KMS-11 (cell line): ENCODE measurements at regions not wholly inside any gene's neighbourhood (a gene's known extent, or its start where the extent isn't known, plus 50 kb on each side); places are given as distances from the start of the nearest gene placed in this dataset.

Source experiments
- H2AFZ ChIP-seq: fragments of 200-600 bp; sonication (generic); 2 replicates; pipeline ENCODE4 v1.6.1; 2016; ENCODE audit warnings: antibody characterized with exemption, mixed run types, low read depth
- H3K27ac ChIP-seq: fragments of 200-600 bp; sonication (generic); 2 replicates; pipeline ENCODE4 v1.6.1; 2016; ENCODE audit warnings: mild to moderate bottlenecking, mixed run types
- H3K27me3 ChIP-seq: fragments of 200-600 bp; sonication (generic); 2 replicates; pipeline ENCODE4 v1.6.1; 2017; ENCODE audit warnings: mild to moderate bottlenecking, low read depth, mixed run types, moderate library complexity; ENCODE audit not compliant: insufficient read depth
- H3K36me3 ChIP-seq: fragments of 200-600 bp; sonication (generic); 2 replicates; pipeline ENCODE4 v1.6.1; 2017; ENCODE audit warnings: mild to moderate bottlenecking, mixed run types; ENCODE audit not compliant: insufficient read depth
- H3K4me1 ChIP-seq: fragments of 200-600 bp; sonication (generic); 2 replicates; pipeline ENCODE4 v1.6.1; 2016; ENCODE audit warnings: mild to moderate bottlenecking, low read depth, mixed run types; ENCODE audit not compliant: poor library complexity, severe bottlenecking
- H3K4me2 ChIP-seq: fragments of 200-600 bp; sonication (generic); 2 replicates; pipeline ENCODE4 v1.7.0; 2016; ENCODE audit warnings: mild to moderate bottlenecking, mixed run types
- H3K4me3 ChIP-seq: fragments of 200-600 bp; sonication (generic); IDR thresholded peaks from 2 replicates; pipeline ENCODE4 v1.6.1; 2017; ENCODE audit warnings: low read depth, low read length, mixed read lengths; ENCODE audit not compliant: insufficient read depth
- H3K79me2 ChIP-seq: fragments of 200-600 bp; sonication (generic); 2 replicates; pipeline ENCODE4 v1.6.1; 2016; ENCODE audit warnings: low read depth, mixed run types; ENCODE audit not compliant: insufficient read depth
- H3K9ac ChIP-seq: fragments of 200-600 bp; sonication (generic); 2 replicates; pipeline ENCODE4 v1.6.1; 2016; ENCODE audit warnings: mild to moderate bottlenecking, mixed run types
- H4K20me1 ChIP-seq: fragments of 200-600 bp; sonication (generic); 2 replicates; pipeline ENCODE4 v1.6.1; 2016; ENCODE audit warnings: mild to moderate bottlenecking, mixed run types; ENCODE audit not compliant: insufficient read depth
- CTCF ChIP-seq: fragments of 200-600 bp; sonication (generic); conservative IDR thresholded peaks from 2 replicates; pipeline ENCODE4 v1.6.1; 2017; ENCODE audit warnings: low read depth, mild to moderate bottlenecking, antibody characterized with exemption, low read length, moderate library complexity, mixed read lengths

GRCh38 chr3:80676261-80676660 lies 908.5 kb upstream of the ROBO1 start:
- Histone ChIP-seq H3K27ac (no peak overlapping the region), H3K27me3 (no peaks in the 10 kb centered on the region), H3K9ac (no peak overlapping the region), H2AFZ (no peak overlapping the region), H3K4me1 (no peaks in the 10 kb centered on the region), H4K20me1 (no peaks in the 10 kb centered on the region), H3K4me3 (no peak overlapping the region), H3K4me2 (no peak overlapping the region), H3K36me3 (no peaks in the 10 kb centered on the region), H3K79me2 (no peaks in the 10 kb centered on the region)
- TF ChIP-seq CTCF: no peak

GRCh38 chr3:80675790-80676189 lies 908.0 kb upstream of the ROBO1 start:
- H3K4me1 ChIP-seq: no peaks in the 10 kb centered on the region
- TF ChIP-seq CTCF: no peak
- no peaks in the 10 kb centered on the region for H4K20me1 ChIP-seq
- H3K36me3 ChIP-seq: no peaks in the 10 kb centered on the region
- H3K9ac ChIP-seq: no peak overlapping the region
- H3K27ac ChIP-seq: no peak overlapping the region
- H3K4me3 ChIP-seq: no peak overlapping the region
- H2AFZ ChIP-seq: no peak overlapping the region
- H3K4me2 ChIP-seq: no peak overlapping the region
- no peaks in the 10 kb centered on the region for H3K27me3 ChIP-seq
- H3K79me2 ChIP-seq: no peaks in the 10 kb centered on the region

- no peak overlapping the region for H3K27ac ChIP-seq
These were observed 900.9 kb upstream of the ROBO1 start for GRCh38 chr3:80668600-80669294.

GRCh38 chr3:80668100-80668499 lies 900.3 kb upstream of the ROBO1 start:
- H3K27me3 ChIP-seq: no peaks in the 10 kb centered on the region
- no peak overlapping the region for H2AFZ ChIP-seq
- H3K4me1 ChIP-seq: no peaks in the 10 kb centered on the region
- H4K20me1 ChIP-seq: no peaks in the 10 kb centered on the region
- H3K36me3 ChIP-seq: no peaks in the 10 kb centered on the region
- no peak overlapping the region for H3K27ac ChIP-seq
- no peak overlapping the region for H3K4me3 ChIP-seq
- H3K4me2 ChIP-seq: no peak overlapping the region
- TF ChIP-seq CTCF: no peak
- no peak overlapping the region for H3K9ac ChIP-seq
- no peaks in the 10 kb centered on the region for H3K79me2 ChIP-seq

More at GRCh38 chr3:80668600-80669294, 900.9 kb upstream of the ROBO1 start:
- H3K4me3 ChIP-seq: no peak overlapping the region
- no peaks in the 10 kb centered on the region for H3K79me2 ChIP-seq
- H3K27me3 ChIP-seq: no peaks in the 10 kb centered on the region
- H4K20me1 ChIP-seq: no peaks in the 10 kb centered on the region
- no peak overlapping the region for H3K9ac ChIP-seq
- H2AFZ ChIP-seq: no peak overlapping the region
- TF ChIP-seq CTCF: no peak
- no peak overlapping the region for H3K4me2 ChIP-seq
- no peaks in the 10 kb centered on the region for H3K4me1 ChIP-seq
- H3K36me3 ChIP-seq: no peaks in the 10 kb centered on the region
